GM12873 (cell line): ENCODE measurements at regions not wholly inside any gene's neighbourhood (a gene's known extent, or its start where the extent isn't known, plus 50 kb on each side); places are given as distances from the start of the nearest gene placed in this dataset.

Experiments used
- CTCF ChIP-seq: IDR thresholded peaks from 2 replicates; pipeline ENCODE4 v1.5.1; 2012; ENCODE audit warnings: low read depth, mild to moderate bottlenecking, moderate library complexity, low read length, control low read depth; ENCODE audit not compliant: insufficient read depth; ENCODE audit errors: missing control alignments

- TF ChIP-seq CTCF: no peak
These were observed 149.6 kb downstream of the FHIP1A start for GRCh38 chr4:151558496-151559113.

GRCh38 chr4:151559595-151559994, 150.6 kb downstream of the FHIP1A start:
- no peak for TF ChIP-seq CTCF

- no peak for TF ChIP-seq CTCF
These were observed 152.7 kb downstream of the FHIP1A start for GRCh38 chr4:151561551-151562256.

- no peak for TF ChIP-seq CTCF
These were observed 154.2 kb downstream of the FHIP1A start for GRCh38 chr4:151563194-151563593.

GRCh38 chr4:151564321-151564720, 155.3 kb downstream of the FHIP1A start:
- TF ChIP-seq CTCF: no peak

- no peak for TF ChIP-seq CTCF
These were observed 156.6 kb downstream of the FHIP1A start for GRCh38 chr4:151565583-151565982.

GRCh38 chr4:151566053-151566452, 157.1 kb downstream of the FHIP1A start:
- no peak for TF ChIP-seq CTCF
